ENCODE measurements at regions not wholly inside any gene's neighbourhood (a gene's known extent, or its start where the extent isn't known, plus 50 kb on each side); places are given as distances from the start of the nearest gene placed in this dataset.

DNA sequence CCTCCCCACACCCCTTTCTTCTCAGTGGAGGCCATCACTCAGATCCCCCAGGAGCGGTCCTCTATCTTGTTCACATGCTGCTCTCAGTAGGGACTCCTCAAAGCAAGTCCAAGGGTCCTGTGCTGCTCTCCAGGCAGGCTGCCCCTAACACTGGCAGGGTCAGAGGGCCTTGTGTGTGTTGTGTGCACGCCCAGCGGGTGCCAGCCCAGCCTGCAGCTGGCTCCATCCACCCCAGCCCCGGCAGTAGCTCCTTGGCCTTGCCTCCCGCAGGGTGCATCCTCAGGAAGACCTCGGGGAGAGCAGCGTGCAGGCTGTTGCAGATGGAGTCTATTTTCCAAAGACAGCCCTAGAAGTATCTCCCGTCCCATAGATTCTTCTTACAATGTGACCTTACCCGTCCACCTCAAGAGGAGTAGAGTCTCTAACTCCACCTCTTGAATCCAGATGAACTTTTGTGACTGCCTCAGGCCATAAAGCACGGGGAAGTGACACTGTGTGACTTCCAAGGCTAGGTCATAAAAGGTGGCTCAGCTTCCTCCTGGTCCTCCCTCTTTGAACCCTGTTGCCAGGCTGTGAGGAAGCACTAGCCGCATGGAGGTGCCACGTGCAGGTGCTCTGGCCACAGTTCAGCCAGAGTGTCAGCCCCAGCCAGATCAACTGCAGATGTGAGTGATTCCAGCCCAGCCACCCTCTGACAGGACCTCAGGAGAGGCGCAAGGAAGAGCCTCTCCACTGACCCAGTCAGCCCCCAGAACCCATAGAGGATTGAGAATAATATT, 531.6 kb downstream of the SHQ1 start:
- no peak overlapping the region for H3K14ac ChIP-seq (replicated peaks; ENCODE audit: low read depth, low read length)
- H2BK5ac ChIP-seq (ENCODE audit: low read depth, low read length, poor library complexity, severe bottlenecking): no peak overlapping the region
- WGBS, 2 experiments (ENCODE audit: extremely low coverage in 2 of 2, insufficient read length in 1 of 2): 100% methylated on average over 2 of the region's 13 CpGs; no CpG with 5 or more reads in 1 of the 2 experiments
- no peak overlapping the region for H3K4me3 ChIP-seq (ENCODE audit: insufficient read depth, low read depth, low read length)
- ATAC-seq (ENCODE audit: low read depth) (no peak), DNase-seq (no peak)
- in situ Hi-C loops (cut with MboI; ENCODE audit: low sequenced_read_pairs) (no loop called here), intact Hi-C loops (cut with micrococcal nuclease) (no loop called here), dilution Hi-C loops (cut with HindIII; ENCODE audit: low sequenced_read_pairs, unreplicated experiment) (no loop called here)
- peak overlapping the region; percentile 63; the same call in 1 of the 2 replicates for H2AK5ac ChIP-seq (ENCODE audit: low read depth, low read length)
- H3K9me1 ChIP-seq (ENCODE audit: insufficient read depth, low read length): peaks cover 7% of the 10 kb centered on the region; the same call in 1 of the 2 replicates
- no peak overlapping the region for H2AK9ac ChIP-seq (replicated peaks; ENCODE audit: low read depth, low read length, poor library complexity)
- H4K5ac ChIP-seq (ENCODE audit: low read depth, low read length): no peak overlapping the region
- POLR2A ChIA-PET (ENCODE audit: unreplicated experiment): no interaction called here
- H3K4me1 ChIP-seq (ENCODE audit: control insufficient read depth, insufficient read depth, low read length): peaks cover 20% of the 10 kb centered on the region
- no peaks in the 10 kb centered on the region for H3K36me3 ChIP-seq (ENCODE audit: control insufficient read depth, insufficient read depth, low read length)
- no peaks in the 10 kb centered on the region for H3K9me3 ChIP-seq (ENCODE audit: control insufficient read depth, insufficient read depth, low read length)
- H4K8ac ChIP-seq (ENCODE audit: low read depth in 2 of 2, low read length in 2 of 2): no peak overlapping the region
- no peak overlapping the region for H3K18ac ChIP-seq (ENCODE audit: low read depth, low read length)
- no peak overlapping the region for H2BK15ac ChIP-seq (ENCODE audit: low read depth, low read length)
- CTCF ChIA-PET: no interaction called here
- no peaks in the 10 kb centered on the region for H4K20me1 ChIP-seq (ENCODE audit: insufficient read depth, low read length)
- H3K23ac ChIP-seq (ENCODE audit: low read depth, low read length): no peak overlapping the region
- H2BK120ac ChIP-seq (ENCODE audit: low read depth, low read length): no peak overlapping the region
- H2BK20ac ChIP-seq (ENCODE audit: low read depth, low read length): no peak overlapping the region; the same call in 1 of the 2 replicates
- no peak overlapping the region for H3K56ac ChIP-seq (ENCODE audit: extremely low read depth, insufficient read depth, low read length)
- TF ChIP-seq MXI1 (IDR thresholded peaks at IDR 0.05; ENCODE audit: borderline replicate concordance, low read depth, low read length): no peak
- TF ChIP-seq MAFK (IDR thresholded peaks at IDR 0.05; ENCODE audit: low read depth, low read length): no peak
- TF ChIP-seq RCOR1 (IDR thresholded peaks at IDR 0.05; ENCODE audit: insufficient replicate concordance, low read length): no peak
- TF ChIP-seq SMC3 (IDR thresholded peaks at IDR 0.05; ENCODE audit: low read depth, low read length): no peak
- no peak for TF ChIP-seq NFE2L2 (IDR thresholded peaks at IDR 0.05; ENCODE audit: low read depth, low read length)
- TF ChIP-seq FOS (IDR thresholded peaks at IDR 0.05; ENCODE audit: low read depth, low read length): no peak
- TF ChIP-seq MAZ (IDR thresholded peaks at IDR 0.05; ENCODE audit: borderline replicate concordance, low read depth, low read length): no peak
- TF ChIP-seq RFX5 (IDR thresholded peaks at IDR 0.05; ENCODE audit: low read depth, low read length): no peak
- TF ChIP-seq CHD1 (IDR thresholded peaks at IDR 0.05; ENCODE audit: low read depth, low read length): no peak
- TF ChIP-seq CEBPB (IDR thresholded peaks at IDR 0.05; ENCODE audit: low read depth, low read length): no peak
- no peak for TF ChIP-seq RAD21 (IDR thresholded peaks at IDR 0.05; ENCODE audit: low read length)
- TF ChIP-seq BHLHE40 (IDR thresholded peaks at IDR 0.05; ENCODE audit: low read depth, low read length): no peak
- TF ChIP-seq POLR2A (IDR thresholded peaks at IDR 0.05; ENCODE audit: low read depth, low read length): no peak
- TF ChIP-seq, protein P1, sequence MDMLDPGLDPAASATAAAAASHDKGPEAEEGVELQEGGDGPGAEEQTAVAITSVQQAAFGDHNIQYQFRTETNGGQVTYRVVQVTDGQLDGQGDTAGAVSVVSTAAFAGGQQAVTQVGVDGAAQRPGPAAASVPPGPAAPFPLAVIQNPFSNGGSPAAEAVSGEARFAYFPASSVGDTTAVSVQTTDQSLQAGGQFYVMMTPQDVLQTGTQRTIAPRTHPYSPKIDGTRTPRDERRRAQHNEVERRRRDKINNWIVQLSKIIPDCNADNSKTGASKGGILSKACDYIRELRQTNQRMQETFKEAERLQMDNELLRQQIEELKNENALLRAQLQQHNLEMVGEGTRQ (IDR thresholded peaks at IDR 0.05; ENCODE audit: low read depth, low read length): no peak
- TF ChIP-seq CTCF (conservative IDR thresholded peaks at IDR 0.05; ENCODE audit: low read depth, low read length): no peak
- no peak for TF ChIP-seq ELK1 (IDR thresholded peaks at IDR 0.05; ENCODE audit: borderline replicate concordance, low read depth, low read length)
- no peak overlapping the region for H3K9ac ChIP-seq (ENCODE audit: low read depth, low read length)
- no TSS peak for BruUV-seq (replicated peaks)
- no peaks in the 10 kb centered on the region for H3K79me1 ChIP-seq (ENCODE audit: low read depth in 1 of 2, low read length in 2 of 2)
- no peak overlapping the region for H3K4me2 ChIP-seq (ENCODE audit: low read depth, low read length)
- no peaks in the 10 kb centered on the region for H3K27me3 ChIP-seq (ENCODE audit: control insufficient read depth, insufficient read depth, low read length)
- H4K91ac ChIP-seq (ENCODE audit: insufficient read depth, low read depth, low read length): no peak overlapping the region
- no peak overlapping the region for H2AFZ ChIP-seq (replicated peaks; ENCODE audit: low read length, poor library complexity)
- H3K27ac ChIP-seq (ENCODE audit: insufficient read depth, low read length): no peak overlapping the region
- H3K4ac ChIP-seq (ENCODE audit: low read depth, low read length): peak overlapping the region; percentile 4; the same call in 1 of the 2 replicates

Measured in IMR-90 (cell line).